ENCODE measurements at regions not wholly inside any gene's neighbourhood (a gene's known extent, or its start where the extent isn't known, plus 50 kb on each side); places are given as distances from the start of the nearest gene placed in this dataset.

DNA sequence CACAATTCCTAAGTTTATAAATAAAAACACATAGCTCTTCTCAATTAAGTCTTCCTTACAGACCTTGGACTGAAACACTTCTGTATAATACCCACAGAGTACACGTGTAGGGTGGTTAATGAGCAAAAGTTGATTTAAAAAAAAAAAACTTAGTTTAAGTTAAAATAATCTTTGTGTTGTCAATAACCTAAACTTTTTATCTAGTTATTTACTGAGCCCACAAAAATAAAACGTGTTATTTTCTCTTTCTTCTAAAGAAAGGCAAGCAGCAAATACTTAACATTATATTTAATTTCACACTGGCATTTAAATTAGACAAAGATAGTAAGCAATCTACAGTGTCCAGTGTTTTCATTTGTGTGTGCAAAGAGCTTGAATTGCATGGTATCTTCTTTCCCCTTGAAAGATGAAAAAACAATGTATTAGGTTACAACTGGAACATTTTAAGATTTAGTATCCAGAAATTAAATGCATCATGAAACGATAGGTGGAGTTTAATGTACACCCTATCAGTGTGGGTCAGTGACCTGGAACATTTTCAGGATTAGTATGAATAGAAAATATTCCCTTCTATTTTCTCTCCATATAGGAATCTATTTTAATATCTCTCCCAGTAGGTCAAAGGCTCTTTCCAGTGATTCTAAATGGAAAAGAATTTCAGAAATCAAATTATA lies 1014.8 kb downstream of the NR2F1-AS1 start:
- no peaks in the 10 kb centered on the region for H3K27me3 Mint-ChIP-seq
- no peak overlapping the region for H3K27ac Mint-ChIP-seq
- no peaks in the 10 kb centered on the region for H3K36me3 Mint-ChIP-seq (ENCODE audit: insufficient read depth)
- H3K4me1 Mint-ChIP-seq (ENCODE audit: low read depth) = no peaks in the 10 kb centered on the region
- DNase-seq (ENCODE audit: low spot score, unreplicated experiment) = no peak
- H3K9me3 Mint-ChIP-seq (ENCODE audit: low read depth) = no peaks in the 10 kb centered on the region
- H3K4me3 Mint-ChIP-seq (ENCODE audit: low read depth) = no peak overlapping the region
- no peak for TF ChIP-seq CTCF (IDR thresholded peaks at IDR 0.05; ENCODE audit: unreplicated experiment)

- Mint-ChIP-seq H3K9me3 (ENCODE audit: low read depth) (no peaks in the 10 kb centered on the region), H3K4me3 (ENCODE audit: low read depth) (no peak overlapping the region), H3K27me3 (no peaks in the 10 kb centered on the region), H3K27ac (no peak overlapping the region), H3K4me1 (ENCODE audit: low read depth) (no peaks in the 10 kb centered on the region), H3K36me3 (ENCODE audit: insufficient read depth) (no peaks in the 10 kb centered on the region)
- TF ChIP-seq CTCF (IDR thresholded peaks at IDR 0.05; ENCODE audit: unreplicated experiment) = no peak
- no peak for DNase-seq (ENCODE audit: low spot score, unreplicated experiment)
These were observed 1015.3 kb downstream of the NR2F1-AS1 start for GRCh38 chr5:92565673-92566072.

- H3K27ac Mint-ChIP-seq = no peak overlapping the region
- TF ChIP-seq CTCF (IDR thresholded peaks at IDR 0.05; ENCODE audit: unreplicated experiment) = no peak
- H3K4me1 Mint-ChIP-seq (ENCODE audit: low read depth) = no peaks in the 10 kb centered on the region
- no peak overlapping the region for H3K4me3 Mint-ChIP-seq (ENCODE audit: low read depth)
- H3K27me3 Mint-ChIP-seq = peaks cover 2% of the 10 kb centered on the region
- H3K36me3 Mint-ChIP-seq (ENCODE audit: insufficient read depth) = no peaks in the 10 kb centered on the region
- DNase-seq (ENCODE audit: low spot score, unreplicated experiment) = no peak
- H3K9me3 Mint-ChIP-seq (ENCODE audit: low read depth) = no peaks in the 10 kb centered on the region
These were observed 1019.0 kb downstream of the NR2F1-AS1 start for GRCh38 chr5:92562065-92562464.

- Mint-ChIP-seq H3K4me1 (ENCODE audit: low read depth) (no peaks in the 10 kb centered on the region), H3K36me3 (ENCODE audit: insufficient read depth) (no peaks in the 10 kb centered on the region), H3K27ac (no peak overlapping the region), H3K4me3 (ENCODE audit: low read depth) (no peak overlapping the region), H3K9me3 (ENCODE audit: low read depth) (no peaks in the 10 kb centered on the region), H3K27me3 (peaks cover 2% of the 10 kb centered on the region)
- no peak for TF ChIP-seq CTCF (IDR thresholded peaks at IDR 0.05; ENCODE audit: unreplicated experiment)
- no peak for DNase-seq (ENCODE audit: low spot score, unreplicated experiment)
These were observed 1019.5 kb downstream of the NR2F1-AS1 start for GRCh38 chr5:92561411-92561959.

- Mint-ChIP-seq H3K27ac (no peak overlapping the region), H3K27me3 (peaks cover 2% of the 10 kb centered on the region), H3K36me3 (ENCODE audit: insufficient read depth) (no peaks in the 10 kb centered on the region), H3K4me1 (ENCODE audit: low read depth) (no peaks in the 10 kb centered on the region), H3K9me3 (ENCODE audit: low read depth) (no peaks in the 10 kb centered on the region), H3K4me3 (ENCODE audit: low read depth) (no peak overlapping the region)
- no peak for DNase-seq (ENCODE audit: low spot score, unreplicated experiment)
- no peak for TF ChIP-seq CTCF (IDR thresholded peaks at IDR 0.05; ENCODE audit: unreplicated experiment)
These were observed 1020.2 kb downstream of the NR2F1-AS1 start for GRCh38 chr5:92560698-92561401.
